GM23248 (cell line): ENCODE measurements at regions not wholly inside any gene's neighbourhood (a gene's known extent, or its start where the extent isn't known, plus 50 kb on each side); places are given as distances from the start of the nearest gene placed in this dataset.

ENCODE experiments used
- EZH2 ChIP-seq: fragments of 200-600 bp; sonication (generic); IDR thresholded peaks from 2 replicates; pipeline ENCODE4 v1.6.1; 2018; ENCODE audit warnings: antibody characterized with exemption, mild to moderate bottlenecking; ENCODE audit not compliant: insufficient read depth, poor library complexity, severe bottlenecking
- EZH2phosphoT487 ChIP-seq: fragments of 200-600 bp; sonication (generic); IDR thresholded peaks from 2 replicates; pipeline ENCODE4 v1.6.1; 2018; ENCODE audit warnings: antibody characterized with exemption, moderate library complexity, mild to moderate bottlenecking, low read depth; ENCODE audit not compliant: insufficient read depth

DNA sequence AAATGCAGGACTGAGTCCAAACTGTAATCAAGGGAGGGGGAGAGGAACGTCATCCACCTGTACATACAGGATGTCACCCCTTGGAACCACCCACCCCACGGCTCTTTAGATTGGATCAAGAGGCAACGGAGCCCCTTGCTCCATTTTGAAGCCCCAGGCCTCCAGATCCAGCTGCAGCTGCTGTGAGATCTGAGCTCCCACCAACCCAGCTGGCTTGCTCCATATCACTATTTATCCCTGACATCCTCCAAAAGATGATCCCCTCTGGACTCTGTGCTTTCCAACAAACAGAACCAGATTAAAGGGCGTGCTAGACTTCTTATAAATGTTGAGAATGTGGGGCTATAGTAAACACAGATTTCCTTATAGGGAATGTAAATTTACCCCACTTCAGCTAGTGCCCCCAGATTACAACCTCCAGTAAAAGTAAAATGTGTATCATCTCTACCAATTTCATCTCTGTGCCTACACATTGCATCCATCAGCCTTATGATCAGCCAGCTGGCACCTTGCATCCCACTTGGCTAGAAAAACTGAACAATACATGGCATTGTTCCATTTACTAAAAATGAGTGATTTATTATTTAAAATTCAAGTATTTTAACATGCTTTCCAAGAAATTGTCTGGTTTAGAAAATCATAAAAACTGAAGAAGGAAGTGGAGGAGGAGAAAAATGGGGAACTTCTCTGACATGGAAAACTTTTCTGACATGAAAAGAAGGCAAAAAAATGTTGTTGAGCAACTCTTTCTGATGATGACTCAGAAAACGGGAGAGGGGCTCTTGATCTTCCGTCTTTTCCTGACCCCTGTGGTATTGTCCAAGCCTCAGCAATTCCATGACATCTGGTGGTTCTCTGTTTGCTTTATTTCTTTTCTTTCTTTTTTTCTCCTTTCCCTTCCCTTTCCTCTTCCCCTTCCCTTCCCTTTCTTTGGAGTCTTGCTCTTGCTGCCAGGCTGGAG, 262.6 kb upstream of the THUMPD2 start:
- TF ChIP-seq EZH2 (no peak), EZH2phosphoT487 (no peak)
